Astrocyte (in vitro differentiated cells and primary cell): ENCODE measurements at regions not wholly inside any gene's neighbourhood (a gene's known extent, or its start where the extent isn't known, plus 50 kb on each side); places are given as distances from the start of the nearest gene placed in this dataset.

Source experiments
- EZH2 ChIP-seq: IDR thresholded peaks from 2 replicates; pipeline ENCODE4 v1.6.1; 2012; ENCODE audit warnings: mild to moderate bottlenecking, low read length, inconsistent platforms; ENCODE audit not compliant: insufficient read depth
- TF ChIP-seq, protein P1 (sequence below): IDR thresholded peaks from 2 replicates; pipeline ENCODE4 v1.5.1; 2011; ENCODE audit warnings: low read depth, mild to moderate bottlenecking, inconsistent platforms, low read length, moderate library complexity; ENCODE audit not compliant: insufficient read depth

DNA sequence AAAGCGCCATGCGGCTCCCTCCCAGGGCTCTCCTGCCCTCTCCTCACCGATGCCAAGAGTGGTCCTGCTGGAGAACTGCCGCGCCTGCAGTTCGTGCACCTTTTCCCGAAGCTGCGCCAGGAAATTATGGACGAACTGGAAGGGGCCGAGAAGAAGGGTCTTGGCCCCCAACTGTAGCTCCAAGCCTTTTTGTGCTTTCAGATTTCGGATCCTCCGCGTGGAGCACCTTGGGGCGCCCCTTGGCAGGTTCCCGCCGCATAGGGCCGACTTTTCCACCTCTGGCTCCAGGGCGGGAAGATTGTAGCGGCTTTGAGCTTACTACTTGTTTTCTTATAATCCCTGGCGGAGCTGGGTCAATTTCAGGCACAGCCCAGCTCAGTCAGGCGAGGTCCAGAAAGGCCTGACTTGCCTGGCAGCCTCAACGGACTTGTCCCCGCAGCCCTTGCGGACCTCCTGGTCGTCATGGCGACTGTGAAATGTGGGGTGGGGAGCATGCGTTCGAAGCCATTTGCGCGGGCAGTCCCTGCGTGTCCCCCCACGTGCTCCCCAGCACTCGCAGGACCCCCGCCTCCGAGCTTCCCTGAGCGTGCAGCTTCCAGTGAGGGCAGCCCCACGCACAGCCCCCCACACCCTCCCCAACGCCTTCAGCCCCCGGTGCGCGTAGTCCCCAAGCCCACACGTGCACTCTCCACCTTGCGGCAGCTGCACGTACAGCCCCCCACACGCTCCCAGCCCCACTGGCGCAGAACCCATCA is 129.9 kb downstream of the KBTBD2 start:
- TF ChIP-seq, protein P1, sequence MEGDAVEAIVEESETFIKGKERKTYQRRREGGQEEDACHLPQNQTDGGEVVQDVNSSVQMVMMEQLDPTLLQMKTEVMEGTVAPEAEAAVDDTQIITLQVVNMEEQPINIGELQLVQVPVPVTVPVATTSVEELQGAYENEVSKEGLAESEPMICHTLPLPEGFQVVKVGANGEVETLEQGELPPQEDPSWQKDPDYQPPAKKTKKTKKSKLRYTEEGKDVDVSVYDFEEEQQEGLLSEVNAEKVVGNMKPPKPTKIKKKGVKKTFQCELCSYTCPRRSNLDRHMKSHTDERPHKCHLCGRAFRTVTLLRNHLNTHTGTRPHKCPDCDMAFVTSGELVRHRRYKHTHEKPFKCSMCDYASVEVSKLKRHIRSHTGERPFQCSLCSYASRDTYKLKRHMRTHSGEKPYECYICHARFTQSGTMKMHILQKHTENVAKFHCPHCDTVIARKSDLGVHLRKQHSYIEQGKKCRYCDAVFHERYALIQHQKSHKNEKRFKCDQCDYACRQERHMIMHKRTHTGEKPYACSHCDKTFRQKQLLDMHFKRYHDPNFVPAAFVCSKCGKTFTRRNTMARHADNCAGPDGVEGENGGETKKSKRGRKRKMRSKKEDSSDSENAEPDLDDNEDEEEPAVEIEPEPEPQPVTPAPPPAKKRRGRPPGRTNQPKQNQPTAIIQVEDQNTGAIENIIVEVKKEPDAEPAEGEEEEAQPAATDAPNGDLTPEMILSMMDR: no peak
- TF ChIP-seq EZH2: peak; percentile 34
